HCT116 (cell line): ENCODE measurements at regions not wholly inside any gene's neighbourhood (a gene's known extent, or its start where the extent isn't known, plus 50 kb on each side); places are given as distances from the start of the nearest gene placed in this dataset.

ENCODE experiments used
- ATAC-seq: fragments of 200-7000 bp; cut with Tn5 transposase; 2 replicates; pipeline ENCODE4 v1.9.1; 2020; ENCODE audit warnings: mild to moderate bottlenecking, moderate library complexity
- BruUV-seq: library from RNA; stranded (reverse); fragments of 400-500 nt; replicated peaks from 2 replicates; lab custom pipeline; 2021; lab: Mats Ljungman, UMichigan
- CTCF ChIA-PET: fragments of 300-600 bp; sonication (Branson Sonifier 250); formaldehyde crosslinking; loops from one replicate; lab custom pipeline; 2021; ENCODE audit warnings: antibody characterized with exemption; lab: Charles Lee
- POLR2A ChIA-PET: fragments of 300-600, 350-600 bp; sonication (Branson Sonifier 250); formaldehyde crosslinking; loops from one replicate; lab custom pipeline; 2021; ENCODE audit warnings: antibody characterized with exemption; lab: Charles Lee
- RAD21 ChIA-PET, 2 experiments: fragments of 300-600 bp; sonication (Branson Sonifier 250); formaldehyde crosslinking; loops; one replicate each; lab custom pipeline; 2023; ENCODE audit warnings: low total read pairs in 2 of 2; ENCODE audit not compliant: uncharacterized antibody in 2 of 2, unreplicated experiment in 2 of 2, low non-redundant PET in 1 of 2; lab: Charles Lee
- DNase-seq: peaks from one replicate; pipeline ENCODE4 v3.0.0-alpha.2; 2010; ENCODE audit warnings: low read depth, low spot score
- H2AFZ ChIP-seq: fragments of 200-600 bp; shearing (Covaris generic), sonication (generic); 2 replicates; pipeline ENCODE4 v1.6.1; 2017; ENCODE audit warnings: low read depth, mixed run types, mixed read lengths, antibody characterized with exemption, low read length; ENCODE audit not compliant: poor library complexity, severe bottlenecking
- H3K27ac ChIP-seq: 2 replicates; pipeline ENCODE4 v1.5.1; 2012; ENCODE audit warnings: low read depth, low read length
- H3K27me3 ChIP-seq: fragments of 200-600 bp; sonication (generic); 2 replicates; pipeline ENCODE4 v1.6.1; 2016; ENCODE audit warnings: mixed run types, low read length, mixed read lengths; ENCODE audit not compliant: insufficient read depth
- H3K36me3 ChIP-seq, 2 experiments: fragments of 200-500 bp in 1 of 2; fragments of 200-600 bp in 1 of 2; sonication (Bioruptor generic) in 1 of 2; sonication (generic) in 1 of 2; 2 replicates each; pipeline versions ENCODE4 v1.5.1 to v1.6.1; 2014 to 2016; ENCODE audit warnings: low read length in 2 of 2, inconsistent platforms in 1 of 2, mixed read lengths in 1 of 2, mixed run types in 1 of 2; ENCODE audit not compliant: insufficient read depth in 2 of 2, control insufficient read depth in 1 of 2
- H3K4me1 ChIP-seq, 2 experiments: fragments of 200-600 bp in 1 of 2; sonication (generic) in 1 of 2; 2 replicates each; pipeline versions ENCODE4 v1.5.1 to v1.6.1; 2012 to 2017; ENCODE audit warnings: low read length in 2 of 2, inconsistent platforms in 1 of 2, mild to moderate bottlenecking in 1 of 2, mixed read lengths in 1 of 2, mixed run types in 1 of 2, moderate library complexity in 1 of 2; ENCODE audit not compliant: insufficient read depth in 2 of 2, control insufficient read depth in 1 of 2
- H3K4me2 ChIP-seq: fragments of 200-600 bp; sonication (generic); 2 replicates; pipeline ENCODE4 v1.6.1; 2017; ENCODE audit warnings: mixed run types, low read length, mixed read lengths
- H3K4me3 ChIP-seq, 2 experiments: fragments of 200-600 bp in 1 of 2; sonication (generic) in 1 of 2; replicated peaks in 1 of 2; 2 replicates each; pipeline ENCODE4 v1.5.1; 2011 to 2016; ENCODE audit warnings: low read length in 2 of 2, control low read depth in 1 of 2, low read depth in 1 of 2, mild to moderate bottlenecking in 1 of 2, mixed read lengths in 1 of 2, mixed run types in 1 of 2
- H3K79me2 ChIP-seq: fragments of 200-600 bp; sonication (generic); 2 replicates; pipeline ENCODE4 v1.6.1; 2017; ENCODE audit warnings: mild to moderate bottlenecking, mixed run types, low read length, moderate library complexity, mixed read lengths; ENCODE audit not compliant: insufficient read depth
- H3K9ac ChIP-seq: fragments of 200-600 bp; sonication (generic); 2 replicates; pipeline ENCODE4 v1.6.1; 2016; ENCODE audit warnings: low read length, mixed read lengths
- H3K9me2 ChIP-seq: fragments of 200-600 bp; sonication (generic), shearing (Covaris generic); 2 replicates; pipeline ENCODE4 v1.6.1; 2017; ENCODE audit warnings: mixed run types, mild to moderate bottlenecking, moderate library complexity; ENCODE audit not compliant: insufficient read depth
- H3K9me3 ChIP-seq, 2 experiments: fragments of 200-500 bp in 1 of 2; fragments of 200-600 bp in 1 of 2; sonication (Bioruptor generic) in 1 of 2; sonication (generic) in 1 of 2; 2 replicates each; pipeline ENCODE4 v1.6.1; 2014 to 2017; ENCODE audit warnings: low read length in 2 of 2, mixed read lengths in 2 of 2, inconsistent platforms in 1 of 2, low read depth in 1 of 2, mild to moderate bottlenecking in 1 of 2, mixed run types in 1 of 2, moderate library complexity in 1 of 2; ENCODE audit not compliant: control insufficient read depth in 1 of 2, insufficient read depth in 1 of 2
- H4K20me1 ChIP-seq: fragments of 200-600 bp; sonication (generic), shearing (Covaris generic); 2 replicates; pipeline ENCODE4 v1.6.1; 2017; ENCODE audit warnings: mixed run types, mild to moderate bottlenecking, moderate library complexity; ENCODE audit not compliant: insufficient read depth
- ATF3 ChIP-seq: IDR thresholded peaks from 2 replicates; pipeline ENCODE4 v1.6.1; 2012
- CBX3 ChIP-seq: IDR thresholded peaks from 2 replicates; pipeline ENCODE4 v1.6.1; 2012; ENCODE audit warnings: low read depth
- CEBPB ChIP-seq: IDR thresholded peaks from 2 replicates; pipeline ENCODE4 v1.6.1; 2012; ENCODE audit warnings: low read depth
- CTCF ChIP-seq, 3 experiments: fragments of 200-600 bp in 1 of 3; sonication (generic) in 1 of 3; IDR thresholded peaks in 2 of 3; conservative IDR thresholded peaks in 1 of 3; 2 replicates each; pipeline ENCODE4 v1.5.1; 2012 to 2017; ENCODE audit warnings: low read depth in 2 of 3, low read length in 2 of 3, antibody characterized with exemption in 1 of 3, borderline replicate concordance in 1 of 3, control low read depth in 1 of 3, mild to moderate bottlenecking in 1 of 3, mixed read lengths in 1 of 3, mixed run types in 1 of 3, moderate library complexity in 1 of 3; ENCODE audit not compliant: insufficient read depth in 1 of 3
- EGR1 ChIP-seq: IDR thresholded peaks from 2 replicates; pipeline ENCODE4 v1.6.1; 2012; ENCODE audit warnings: low read depth
- ELF1 ChIP-seq: IDR thresholded peaks from 2 replicates; pipeline ENCODE4 v1.6.1; 2012; ENCODE audit warnings: low read depth, borderline replicate concordance
- EZH2 ChIP-seq: fragments of 200-600 bp; sonication (generic); IDR thresholded peaks from 2 replicates; pipeline ENCODE4 v1.6.1; 2017; ENCODE audit warnings: antibody characterized with exemption, mixed run types
- FOSL1 ChIP-seq: IDR thresholded peaks from 2 replicates; pipeline ENCODE4 v1.6.1; 2012; ENCODE audit warnings: low read depth
- JUND ChIP-seq: IDR thresholded peaks from 2 replicates; pipeline ENCODE4 v1.6.1; 2012
- MAX ChIP-seq: IDR thresholded peaks from 2 replicates; pipeline ENCODE4 v1.6.1; 2012
- POLR2A ChIP-seq: IDR thresholded peaks from 2 replicates; pipeline ENCODE4 v1.7.0; 2011; ENCODE audit warnings: borderline replicate concordance; ENCODE audit not compliant: insufficient read depth, insufficient read length; ENCODE audit errors: extremely low read depth
- POLR2AphosphoS5 ChIP-seq: IDR thresholded peaks from 2 replicates; pipeline ENCODE4 v1.6.1; 2011; ENCODE audit warnings: mild to moderate bottlenecking, low read depth, low read length, moderate library complexity
- SP1 ChIP-seq: IDR thresholded peaks from 2 replicates; pipeline ENCODE4 v1.6.1; 2012; ENCODE audit warnings: low read depth
- SRF ChIP-seq: IDR thresholded peaks from 2 replicates; pipeline ENCODE4 v1.6.1; 2012; ENCODE audit warnings: low read depth
- TCF7L2 ChIP-seq: IDR thresholded peaks from 2 replicates; pipeline ENCODE4 v1.7.0; 2011; ENCODE audit warnings: borderline replicate concordance, inconsistent platforms; ENCODE audit not compliant: insufficient read depth, insufficient read length; ENCODE audit errors: extremely low read depth
- YY1 ChIP-seq: IDR thresholded peaks from 2 replicates; pipeline ENCODE4 v1.6.1; 2011; ENCODE audit warnings: low read length, low read depth, moderate library complexity, mild to moderate bottlenecking; ENCODE audit not compliant: insufficient replicate concordance; ENCODE audit errors: extremely low read depth
- ZFX ChIP-seq: fragments of 450-650 bp; IDR thresholded peaks from 2 replicates; pipeline ENCODE4 v1.6.1; 2017
- ZNF274 ChIP-seq: fragments of 200-500 bp; sonication (Bioruptor generic); IDR thresholded peaks from 2 replicates; pipeline ENCODE4 v1.6.1; 2014; ENCODE audit warnings: mild to moderate bottlenecking, low read depth, low read length, inconsistent platforms
- intact Hi-C: fragments of 100-400 bp; cut with micrococcal nuclease; formaldehyde crosslinking; loops from 2 replicates; pipeline ENCODE4 v1.10.0; 2022
- TF ChIP-seq, protein P1 (sequence below): IDR thresholded peaks from 2 replicates; pipeline ENCODE4 v1.6.1; 2011; ENCODE audit warnings: mild to moderate bottlenecking, low read length, moderate library complexity; ENCODE audit not compliant: insufficient replicate concordance; ENCODE audit errors: extremely low read depth

DNA sequence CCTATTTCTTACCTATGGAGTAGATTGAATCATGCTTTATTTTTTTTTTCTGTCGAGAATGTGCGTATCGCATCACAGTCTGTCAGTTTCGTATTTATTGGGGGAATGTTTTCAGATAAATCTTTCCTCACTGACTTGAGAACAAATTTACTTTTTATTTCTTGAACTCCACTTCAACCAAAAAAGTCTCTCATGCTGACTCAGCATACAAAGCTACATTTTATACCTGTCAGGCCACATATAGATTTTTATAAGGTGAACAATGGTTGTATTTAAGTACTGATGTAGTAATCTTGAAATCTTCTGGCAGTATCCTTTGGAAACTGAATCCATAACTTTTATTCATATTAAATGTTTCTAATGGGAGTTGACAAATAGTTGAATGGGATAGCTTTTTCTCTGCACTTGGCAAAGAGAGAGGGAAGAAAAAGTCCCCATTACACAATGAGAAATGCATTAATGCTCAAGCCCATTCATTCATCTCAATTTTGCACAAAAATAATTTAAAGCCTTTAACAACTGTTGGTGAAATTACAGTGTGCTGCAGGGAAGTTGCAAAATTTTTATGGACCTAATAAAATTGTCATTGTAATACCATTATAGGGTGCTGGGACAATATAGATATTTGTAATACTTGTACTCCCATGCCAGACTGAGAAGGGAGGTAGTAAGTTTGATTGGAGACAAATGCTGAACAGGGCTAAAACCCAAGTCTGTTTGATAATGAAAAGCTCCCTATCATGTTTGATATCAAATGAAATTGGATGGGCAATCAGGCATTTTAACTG, 367.6 kb downstream of the HLX start (continued):
- TF ChIP-seq SP1 (no peak), YY1 (no peak), FOSL1 (no peak), ELF1 (no peak), MAX (no peak)
- TF ChIP-seq, protein P1, sequence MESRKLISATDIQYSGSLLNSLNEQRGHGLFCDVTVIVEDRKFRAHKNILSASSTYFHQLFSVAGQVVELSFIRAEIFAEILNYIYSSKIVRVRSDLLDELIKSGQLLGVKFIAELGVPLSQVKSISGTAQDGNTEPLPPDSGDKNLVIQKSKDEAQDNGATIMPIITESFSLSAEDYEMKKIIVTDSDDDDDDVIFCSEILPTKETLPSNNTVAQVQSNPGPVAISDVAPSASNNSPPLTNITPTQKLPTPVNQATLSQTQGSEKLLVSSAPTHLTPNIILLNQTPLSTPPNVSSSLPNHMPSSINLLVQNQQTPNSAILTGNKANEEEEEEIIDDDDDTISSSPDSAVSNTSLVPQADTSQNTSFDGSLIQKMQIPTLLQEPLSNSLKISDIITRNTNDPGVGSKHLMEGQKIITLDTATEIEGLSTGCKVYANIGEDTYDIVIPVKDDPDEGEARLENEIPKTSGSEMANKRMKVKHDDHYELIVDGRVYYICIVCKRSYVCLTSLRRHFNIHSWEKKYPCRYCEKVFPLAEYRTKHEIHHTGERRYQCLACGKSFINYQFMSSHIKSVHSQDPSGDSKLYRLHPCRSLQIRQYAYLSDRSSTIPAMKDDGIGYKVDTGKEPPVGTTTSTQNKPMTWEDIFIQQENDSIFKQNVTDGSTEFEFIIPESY: no peak
- TF ChIP-seq, all 23 proteins: peak for 0

DNA sequence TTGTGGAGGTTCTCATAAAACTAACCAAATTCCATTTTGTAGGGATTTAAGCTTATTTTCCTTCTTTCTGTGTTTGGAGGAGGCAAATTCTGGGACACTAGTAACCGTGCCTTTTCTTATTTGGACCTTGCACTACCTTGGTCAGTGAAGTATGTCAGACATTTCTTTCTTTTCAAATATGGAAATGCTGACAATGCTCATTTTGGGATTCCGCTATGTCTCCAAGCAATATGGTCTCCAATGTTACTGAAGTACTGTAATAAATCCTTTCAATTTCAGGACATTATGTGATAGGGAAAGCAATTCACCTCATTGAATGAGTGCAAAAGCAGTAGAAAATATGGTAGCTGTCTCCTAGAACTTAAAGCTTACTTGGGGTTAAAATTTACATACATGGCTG, 372.3 kb downstream of the HLX start:
- no peak for TF ChIP-seq FOSL1
- TF ChIP-seq CTCF (IDR thresholded peaks at IDR 0.05 in 2 of 3, conservative IDR thresholded peaks at IDR 0.05 in 1 of 3; ENCODE audit: borderline replicate concordance in 1 of 3, insufficient read depth in 1 of 3, low read depth in 2 of 3, low read length in 2 of 3): no peak
- TF ChIP-seq ZFX: no peak
- TF ChIP-seq SRF: no peak
- TF ChIP-seq EZH2: no peak
- TF ChIP-seq POLR2A: no peak
- no peak for TF ChIP-seq JUND
- no peak for TF ChIP-seq ZNF274
- TF ChIP-seq POLR2AphosphoS5: no peak
- no peak for TF ChIP-seq CEBPB
- TF ChIP-seq SP1: no peak
- no peak for TF ChIP-seq TCF7L2
- no peak for TF ChIP-seq ATF3
- TF ChIP-seq CBX3: no peak
- TF ChIP-seq EGR1: no peak
- H3K9me3 ChIP-seq: no peaks in the 10 kb centered on the region
- intact Hi-C loops: no loop called here
- BruUV-seq: no TSS peak
- no peaks in the 10 kb centered on the region for H3K4me1 ChIP-seq
- H3K9me2 ChIP-seq: no peaks in the 10 kb centered on the region
- no peak for ATAC-seq
- DNase-seq: no peak
- POLR2A ChIA-PET: no interaction called here
- H3K4me3 ChIP-seq: no peak overlapping the region
- RAD21 ChIA-PET: no interaction called here
- no peak overlapping the region for H3K9ac ChIP-seq
- H2AFZ ChIP-seq: no peak overlapping the region
- H3K27me3 ChIP-seq: no peaks in the 10 kb centered on the region
- no peak overlapping the region for H3K4me2 ChIP-seq
- H3K27ac ChIP-seq: no peak overlapping the region
- no peaks in the 10 kb centered on the region for H3K79me2 ChIP-seq
- H4K20me1 ChIP-seq: no peaks in the 10 kb centered on the region
- no peaks in the 10 kb centered on the region for H3K36me3 ChIP-seq
- CTCF ChIA-PET: interaction anchor here (2.7 kb wide), 1 partner anchor 12 kb away, joined by 9 read pairs; no protein-coding TSS in a partner anchor
